ENCODE measurements at regions not wholly inside any gene's neighbourhood (a gene's known extent, or its start where the extent isn't known, plus 50 kb on each side); places are given as distances from the start of the nearest gene placed in this dataset.

- Mint-ChIP-seq H3K4me1 (ENCODE audit: low read depth) (no peaks in the 10 kb centered on the region), H3K27ac (no peak overlapping the region), H3K36me3 (ENCODE audit: low read depth) (no peaks in the 10 kb centered on the region), H3K27me3 (peaks cover 22% of the 10 kb centered on the region), H3K9me3 (no peaks in the 10 kb centered on the region), H3K4me3 (no peak overlapping the region)
- no peak for DNase-seq
Measured at GRCh38 chr1:4425892-4426291, 228.5 kb upstream of the AJAP1 start.

DNA sequence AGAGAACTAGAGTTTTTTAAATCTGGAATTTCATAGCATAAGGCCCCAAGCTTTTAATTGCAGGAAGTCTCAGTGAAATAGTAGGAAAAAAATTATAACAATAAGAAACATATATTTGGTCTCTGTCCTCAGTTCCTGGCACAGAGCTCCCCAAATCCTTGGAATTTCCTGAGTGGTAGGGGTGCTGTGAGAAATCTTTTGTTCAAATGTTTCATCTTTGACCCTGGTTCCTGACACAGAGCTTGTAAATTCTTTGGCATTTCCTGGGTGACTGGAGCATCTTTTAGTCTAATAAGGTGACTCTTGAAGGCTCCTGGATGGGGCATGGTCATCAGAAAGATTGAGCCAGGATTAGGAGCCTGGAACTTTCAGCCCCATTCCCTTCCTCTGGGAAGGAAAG, 225.7 kb upstream of the AJAP1 start:
- H3K27me3 Mint-ChIP-seq, result peaks cover 6% of the 10 kb centered on the region
- H3K9me3 Mint-ChIP-seq, result no peaks in the 10 kb centered on the region
- H3K4me3 Mint-ChIP-seq, result no peak overlapping the region
- H3K27ac Mint-ChIP-seq, result no peak overlapping the region
- H3K4me1 Mint-ChIP-seq (ENCODE audit: low read depth), result no peaks in the 10 kb centered on the region
- no peaks in the 10 kb centered on the region for H3K36me3 Mint-ChIP-seq (ENCODE audit: low read depth)
- DNase-seq, result no peak

GRCh38 chr1:4430406-4431365, 223.7 kb upstream of the AJAP1 start:
- Mint-ChIP-seq H3K36me3 (ENCODE audit: low read depth) (no peaks in the 10 kb centered on the region), H3K9me3 (no peaks in the 10 kb centered on the region), H3K4me1 (ENCODE audit: low read depth) (no peaks in the 10 kb centered on the region), H3K27me3 (peaks cover 14% of the 10 kb centered on the region), H3K4me3 (no peak overlapping the region), H3K27ac (no peak overlapping the region)
- DNase-seq, result no peak

GRCh38 chr1:4431491-4431890, 222.9 kb upstream of the AJAP1 start:
- Mint-ChIP-seq H3K36me3 (ENCODE audit: low read depth) (no peaks in the 10 kb centered on the region), H3K4me1 (ENCODE audit: low read depth) (no peaks in the 10 kb centered on the region), H3K4me3 (no peak overlapping the region), H3K9me3 (no peaks in the 10 kb centered on the region), H3K27me3 (peaks cover 17% of the 10 kb centered on the region), H3K27ac (no peak overlapping the region)
- DNase-seq, result no peak

DNA sequence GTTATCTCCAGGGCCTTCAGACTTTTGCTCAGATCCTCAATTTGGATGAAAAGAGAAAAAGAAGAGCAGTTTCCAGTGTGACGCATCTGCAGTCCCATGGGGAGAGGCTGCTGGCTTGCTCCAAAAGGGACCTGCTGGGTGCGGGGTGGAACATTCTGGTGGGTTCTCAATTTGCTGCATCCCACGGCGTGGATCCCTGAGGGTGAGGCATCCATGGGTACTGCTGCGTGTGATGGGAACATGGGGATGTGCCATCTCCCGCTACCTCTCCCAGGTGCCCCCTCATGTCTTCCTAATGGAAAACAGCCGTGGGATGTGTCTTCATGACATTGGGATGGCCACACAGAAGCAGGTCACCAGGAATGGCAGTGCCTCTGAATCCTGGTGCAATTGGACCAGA, 221.3 kb upstream of the AJAP1 start:
- Mint-ChIP-seq H3K27ac (no peak overlapping the region), H3K27me3 (peaks cover 17% of the 10 kb centered on the region), H3K4me1 (ENCODE audit: low read depth) (no peaks in the 10 kb centered on the region), H3K9me3 (no peaks in the 10 kb centered on the region), H3K36me3 (ENCODE audit: low read depth) (no peaks in the 10 kb centered on the region), H3K4me3 (no peak overlapping the region)
- DNase-seq, result no peak

DNA sequence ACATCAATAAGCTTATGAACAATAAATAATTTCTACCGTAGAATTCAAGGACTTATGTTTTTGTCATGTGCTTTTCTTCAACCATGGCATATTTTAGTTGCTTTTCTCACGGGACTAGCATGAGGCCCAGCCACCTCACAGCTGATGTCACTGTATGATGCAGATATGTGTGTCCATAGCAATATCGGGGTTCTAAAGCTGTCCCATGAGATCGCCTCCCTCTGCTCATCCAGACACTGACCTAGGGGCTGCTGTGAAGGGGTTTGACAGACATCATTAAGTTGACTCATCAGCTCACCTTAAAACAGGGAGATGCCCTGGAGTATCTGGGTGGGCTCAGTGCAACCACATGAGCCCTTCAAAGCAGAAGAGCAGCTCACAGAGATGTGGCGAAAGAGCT, 210.3 kb upstream of the AJAP1 start:
- Mint-ChIP-seq H3K4me1 (ENCODE audit: low read depth) (no peaks in the 10 kb centered on the region), H3K27me3 (peaks cover 51% of the 10 kb centered on the region), H3K4me3 (no peak overlapping the region), H3K36me3 (ENCODE audit: low read depth) (no peaks in the 10 kb centered on the region), H3K27ac (no peak overlapping the region), H3K9me3 (no peaks in the 10 kb centered on the region)
- no peak for DNase-seq

GRCh38 chr1:4447778-4448420, 206.5 kb upstream of the AJAP1 start:
- no peak for DNase-seq
- Mint-ChIP-seq H3K27me3 (peaks cover 57% of the 10 kb centered on the region), H3K4me1 (ENCODE audit: low read depth) (no peaks in the 10 kb centered on the region), H3K9me3 (no peaks in the 10 kb centered on the region), H3K27ac (no peak overlapping the region), H3K4me3 (no peak overlapping the region), H3K36me3 (ENCODE audit: low read depth) (no peaks in the 10 kb centered on the region)

- Mint-ChIP-seq H3K27ac (no peak overlapping the region), H3K4me1 (ENCODE audit: low read depth) (no peaks in the 10 kb centered on the region), H3K27me3 (peaks cover 43% of the 10 kb centered on the region), H3K36me3 (ENCODE audit: low read depth) (no peaks in the 10 kb centered on the region), H3K9me3 (no peaks in the 10 kb centered on the region), H3K4me3 (no peak overlapping the region)
- DNase-seq, result no peak
Measured at GRCh38 chr1:4449972-4450371, 204.4 kb upstream of the AJAP1 start.

GRCh38 chr1:4452701-4453100, 201.7 kb upstream of the AJAP1 start:
- DNase-seq, result no peak
- Mint-ChIP-seq H3K9me3 (peaks cover 4% of the 10 kb centered on the region), H3K4me3 (no peak overlapping the region), H3K36me3 (ENCODE audit: low read depth) (no peaks in the 10 kb centered on the region), H3K27me3 (peaks cover 18% of the 10 kb centered on the region), H3K27ac (no peak overlapping the region), H3K4me1 (ENCODE audit: low read depth) (no peaks in the 10 kb centered on the region)

- H3K27ac Mint-ChIP-seq, result no peak overlapping the region
- no peak for DNase-seq
- no peaks in the 10 kb centered on the region for H3K36me3 Mint-ChIP-seq (ENCODE audit: low read depth)
- H3K4me1 Mint-ChIP-seq (ENCODE audit: low read depth), result no peaks in the 10 kb centered on the region
- peaks cover 2% of the 10 kb centered on the region for H3K27me3 Mint-ChIP-seq
- peaks cover 4% of the 10 kb centered on the region for H3K9me3 Mint-ChIP-seq
- H3K4me3 Mint-ChIP-seq, result no peak overlapping the region
Measured at GRCh38 chr1:4460052-4460451, 194.4 kb upstream of the AJAP1 start.

- no peak for DNase-seq
- Mint-ChIP-seq H3K36me3 (ENCODE audit: low read depth) (no peaks in the 10 kb centered on the region), H3K27me3 (peaks cover 3% of the 10 kb centered on the region), H3K4me1 (ENCODE audit: low read depth) (no peaks in the 10 kb centered on the region), H3K9me3 (peaks cover 4% of the 10 kb centered on the region), H3K4me3 (no peak overlapping the region), H3K27ac (no peak overlapping the region)
Measured at GRCh38 chr1:4460651-4461050, 193.8 kb upstream of the AJAP1 start.

DNA sequence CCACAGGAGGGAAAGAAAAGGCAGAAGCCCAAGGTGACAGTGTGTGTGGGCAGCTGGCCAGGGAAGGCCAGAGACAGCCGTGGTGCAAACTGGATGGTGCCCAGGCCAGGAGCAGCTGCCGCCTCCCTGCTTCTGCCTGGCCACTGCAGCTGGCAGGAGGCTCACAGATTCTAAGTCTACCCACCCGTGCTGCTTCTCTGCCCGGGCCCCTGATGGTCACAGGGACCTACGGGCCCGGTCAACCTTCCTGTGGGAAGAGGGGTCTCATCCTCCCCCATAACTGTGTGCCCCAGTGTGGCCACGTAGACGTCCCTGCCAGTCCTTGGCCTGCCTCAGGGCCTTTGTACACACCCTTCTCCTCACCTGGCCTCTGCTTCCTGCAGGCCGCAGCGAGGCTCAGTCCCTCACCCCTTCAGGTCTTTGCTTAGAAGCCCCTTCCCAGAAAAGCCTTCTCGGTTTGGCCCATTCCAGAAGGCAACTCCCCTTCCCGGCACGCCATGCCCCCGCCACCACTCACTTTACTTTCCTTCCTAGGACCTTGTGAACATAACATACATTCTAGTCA, 192.6 kb upstream of the AJAP1 start:
- H3K27ac Mint-ChIP-seq, result no peak overlapping the region

DNA sequence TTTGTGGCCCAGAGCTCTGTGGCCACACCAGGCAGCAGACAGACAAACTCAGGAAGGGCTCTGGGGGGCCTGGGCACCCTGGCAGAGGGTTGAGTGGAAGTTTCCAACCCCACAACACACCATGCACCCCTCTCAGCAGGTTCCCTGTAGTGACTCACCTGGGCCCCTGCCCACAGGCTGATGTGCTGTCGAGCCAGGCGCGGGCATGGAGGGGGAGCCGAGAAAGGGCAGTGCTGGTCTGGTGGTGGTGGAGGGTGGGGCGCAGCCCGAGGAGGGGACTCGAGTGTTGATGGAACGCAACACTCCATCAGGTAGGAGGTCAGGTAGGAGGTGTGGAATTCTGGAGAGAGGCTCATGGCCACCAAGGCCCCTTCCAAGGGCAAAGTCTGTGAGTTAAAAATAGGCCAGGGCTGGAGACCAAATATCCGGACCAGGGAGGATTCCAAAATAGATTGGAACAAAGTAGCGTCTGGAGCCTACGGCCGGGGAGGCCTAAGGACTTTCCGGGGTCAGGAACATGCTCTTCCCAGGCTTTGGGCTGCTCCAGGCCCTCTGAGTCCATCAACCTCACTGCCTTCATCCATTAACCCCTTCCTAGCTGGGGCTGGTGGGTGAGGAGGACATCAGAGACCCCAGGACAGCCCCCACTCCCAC, 191.5 kb upstream of the AJAP1 start:
- no peak overlapping the region for H3K27ac Mint-ChIP-seq
- H3K9me3 Mint-ChIP-seq, result no peaks in the 10 kb centered on the region
- no peaks in the 10 kb centered on the region for H3K36me3 Mint-ChIP-seq (ENCODE audit: low read depth)
- no peak for DNase-seq
- peaks cover 9% of the 10 kb centered on the region for H3K27me3 Mint-ChIP-seq
- H3K4me3 Mint-ChIP-seq, result no peak overlapping the region
- H3K4me1 Mint-ChIP-seq (ENCODE audit: low read depth), result no peaks in the 10 kb centered on the region

More for the DNA sequence above, 192.6 kb upstream of the AJAP1 start:
- Mint-ChIP-seq H3K4me3 (no peak overlapping the region), H3K36me3 (ENCODE audit: low read depth) (no peaks in the 10 kb centered on the region), H3K9me3 (no peaks in the 10 kb centered on the region), H3K4me1 (ENCODE audit: low read depth) (no peaks in the 10 kb centered on the region), H3K27me3 (peaks cover 6% of the 10 kb centered on the region)
- DNase-seq, result no peak

DNA sequence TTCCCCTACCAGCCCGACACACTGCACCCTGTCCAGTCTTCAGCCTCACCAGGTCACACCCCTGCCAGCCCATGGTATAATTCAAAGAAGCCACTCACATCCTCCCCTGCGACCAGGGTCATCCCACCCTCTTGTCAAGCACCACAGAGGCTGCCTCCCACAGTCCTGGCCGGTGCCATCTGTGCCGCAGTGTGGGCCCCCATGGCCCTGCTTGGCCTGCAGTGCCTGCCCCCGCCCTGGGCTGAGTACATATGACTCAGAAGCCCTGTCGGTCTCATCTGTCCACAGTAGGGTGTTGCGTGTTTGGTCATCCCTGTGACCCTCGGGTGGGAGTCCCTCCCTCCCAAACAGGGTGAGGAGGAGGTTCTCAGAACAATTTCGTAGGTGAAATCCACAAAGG, 190.8 kb upstream of the AJAP1 start:
- no peak overlapping the region for H3K4me3 Mint-ChIP-seq
- no peaks in the 10 kb centered on the region for H3K36me3 Mint-ChIP-seq (ENCODE audit: low read depth)

More for the DNA sequence above, 190.8 kb upstream of the AJAP1 start:
- DNase-seq, result no peak
- H3K27me3 Mint-ChIP-seq, result peaks cover 9% of the 10 kb centered on the region
- no peak overlapping the region for H3K27ac Mint-ChIP-seq
- H3K9me3 Mint-ChIP-seq, result no peaks in the 10 kb centered on the region
- no peaks in the 10 kb centered on the region for H3K4me1 Mint-ChIP-seq (ENCODE audit: low read depth)
